Kidney epithelial cell (primary cell): ENCODE measurements at regions not wholly inside any gene's neighbourhood (a gene's known extent, or its start where the extent isn't known, plus 50 kb on each side); places are given as distances from the start of the nearest gene placed in this dataset.

ENCODE experiments used
- DNase-seq: peaks from one replicate; pipeline ENCODE4 v3.0.0-alpha.2; 2010; ENCODE audit warnings: low read depth
- H3K27me3 ChIP-seq: 2 replicates; pipeline ENCODE4 v1.6.0; 2011; ENCODE audit warnings: low read length; ENCODE audit not compliant: control insufficient read depth, insufficient read depth
- H3K36me3 ChIP-seq: 2 replicates; pipeline ENCODE4 v1.5.1; 2011; ENCODE audit warnings: low read length; ENCODE audit not compliant: control insufficient read depth, insufficient read depth
- H3K4me3 ChIP-seq: 2 replicates; pipeline ENCODE4 v1.5.1; 2011; ENCODE audit warnings: low read depth, mild to moderate bottlenecking, control low read depth, low read length
- TF ChIP-seq, protein P1 (sequence below): IDR thresholded peaks from 2 replicates; pipeline ENCODE4 v1.5.1; 2011; ENCODE audit warnings: mild to moderate bottlenecking, moderate library complexity, low read length, control low read depth, inconsistent platforms; ENCODE audit not compliant: insufficient read depth, poor library complexity, severe bottlenecking

DNA sequence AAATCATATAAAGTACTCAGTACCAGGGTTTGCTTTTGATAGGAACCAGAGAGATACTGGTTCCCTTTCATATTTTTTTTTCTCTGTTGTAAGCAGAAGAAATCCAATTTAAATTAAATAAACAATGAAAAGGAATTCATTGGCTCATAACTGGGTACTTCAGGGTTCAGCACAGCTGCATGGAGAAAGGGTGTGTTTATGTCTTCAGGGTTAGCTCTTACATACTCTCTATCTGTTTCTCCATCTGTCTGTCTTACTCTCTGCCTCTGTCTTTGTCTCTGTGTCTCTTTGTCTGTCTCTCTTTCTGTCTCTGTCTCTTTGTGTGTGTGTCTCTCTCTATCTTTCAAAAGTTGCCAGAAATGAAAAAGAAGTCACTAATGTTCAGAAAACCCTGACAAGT, 345.9 kb downstream of the MSX2 start:
- TF ChIP-seq, protein P1, sequence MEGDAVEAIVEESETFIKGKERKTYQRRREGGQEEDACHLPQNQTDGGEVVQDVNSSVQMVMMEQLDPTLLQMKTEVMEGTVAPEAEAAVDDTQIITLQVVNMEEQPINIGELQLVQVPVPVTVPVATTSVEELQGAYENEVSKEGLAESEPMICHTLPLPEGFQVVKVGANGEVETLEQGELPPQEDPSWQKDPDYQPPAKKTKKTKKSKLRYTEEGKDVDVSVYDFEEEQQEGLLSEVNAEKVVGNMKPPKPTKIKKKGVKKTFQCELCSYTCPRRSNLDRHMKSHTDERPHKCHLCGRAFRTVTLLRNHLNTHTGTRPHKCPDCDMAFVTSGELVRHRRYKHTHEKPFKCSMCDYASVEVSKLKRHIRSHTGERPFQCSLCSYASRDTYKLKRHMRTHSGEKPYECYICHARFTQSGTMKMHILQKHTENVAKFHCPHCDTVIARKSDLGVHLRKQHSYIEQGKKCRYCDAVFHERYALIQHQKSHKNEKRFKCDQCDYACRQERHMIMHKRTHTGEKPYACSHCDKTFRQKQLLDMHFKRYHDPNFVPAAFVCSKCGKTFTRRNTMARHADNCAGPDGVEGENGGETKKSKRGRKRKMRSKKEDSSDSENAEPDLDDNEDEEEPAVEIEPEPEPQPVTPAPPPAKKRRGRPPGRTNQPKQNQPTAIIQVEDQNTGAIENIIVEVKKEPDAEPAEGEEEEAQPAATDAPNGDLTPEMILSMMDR: no peak
- Histone ChIP-seq H3K4me3 (no peak overlapping the region), H3K27me3 (no peaks in the 10 kb centered on the region), H3K36me3 (no peaks in the 10 kb centered on the region)
- DNase-seq: no peak

DNA sequence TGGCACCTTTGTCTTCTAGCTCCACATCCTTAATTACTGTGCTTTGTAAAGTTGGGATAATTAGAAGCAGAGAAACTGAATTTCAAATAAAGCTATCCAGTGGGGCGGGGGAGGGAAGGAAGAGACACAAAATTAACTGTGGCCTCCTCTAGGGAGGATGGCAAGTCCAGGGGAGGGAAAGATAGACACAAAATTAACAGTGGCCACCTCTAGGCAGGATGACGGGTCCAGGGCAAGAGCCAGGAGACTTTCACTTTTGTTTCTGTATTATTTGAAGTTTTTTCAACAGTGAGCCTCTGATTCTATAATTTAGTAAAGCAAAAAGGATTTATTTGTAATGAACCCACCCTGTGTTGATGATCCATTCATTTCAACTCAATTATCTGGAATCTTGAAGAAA, 335.9 kb downstream of the MSX2 start:
- TF ChIP-seq, protein P1: no peak
- no peaks in the 10 kb centered on the region for H3K36me3 ChIP-seq
- no peak overlapping the region for H3K4me3 ChIP-seq
- peaks cover 2% of the 10 kb centered on the region for H3K27me3 ChIP-seq
- DNase-seq: no peak

DNA sequence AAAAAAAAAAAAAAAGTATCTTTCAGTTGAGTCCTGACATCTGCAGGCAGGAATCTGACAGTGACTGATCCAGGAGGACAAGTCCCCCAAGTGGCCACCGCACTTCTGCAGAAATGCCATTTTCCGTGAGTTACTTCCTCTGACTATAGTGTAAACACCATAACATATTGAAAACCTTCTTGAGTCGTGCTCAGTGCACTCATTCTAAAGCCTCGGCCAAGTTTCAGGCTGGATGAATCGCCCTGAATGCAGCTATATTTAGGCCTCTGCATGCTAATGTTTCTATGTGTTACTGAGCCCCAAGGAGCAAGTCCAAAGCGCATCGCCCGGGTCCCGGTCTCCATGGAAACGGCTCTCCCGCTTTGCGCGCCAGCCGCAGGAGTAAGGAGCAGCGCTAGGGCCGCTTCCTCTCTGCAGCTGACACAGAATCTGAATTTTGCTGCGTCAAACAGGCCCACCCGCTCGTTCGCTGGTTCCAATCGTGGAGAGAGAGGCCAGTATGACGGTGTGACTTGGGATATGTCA, 335.4 kb downstream of the MSX2 start:
- peaks cover 2% of the 10 kb centered on the region for H3K27me3 ChIP-seq
- no peak overlapping the region for H3K4me3 ChIP-seq
- DNase-seq: no peak
- H3K36me3 ChIP-seq: no peaks in the 10 kb centered on the region
- TF ChIP-seq, protein P1: no peak

DNA sequence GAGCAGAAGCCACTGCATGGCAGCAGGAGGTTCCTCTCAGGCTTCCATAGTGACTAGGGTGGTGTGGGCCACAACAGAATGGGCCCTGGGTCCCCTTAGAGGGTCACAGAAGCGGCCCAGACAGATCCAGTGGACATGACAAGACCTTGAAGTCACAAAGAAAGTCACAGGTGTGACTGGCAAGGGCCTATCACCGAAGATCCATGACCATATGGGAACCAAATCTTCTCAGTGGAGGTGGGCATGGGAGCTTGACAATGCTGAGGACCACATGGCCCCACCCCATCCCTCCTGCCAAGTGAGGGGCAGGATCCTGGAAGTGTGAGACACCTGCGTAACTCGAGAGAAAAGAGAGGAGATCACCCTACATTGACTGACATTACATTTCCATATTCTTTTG, 332.4 kb downstream of the MSX2 start:
- H3K36me3 ChIP-seq: no peaks in the 10 kb centered on the region
- peaks cover 2% of the 10 kb centered on the region for H3K27me3 ChIP-seq
- H3K4me3 ChIP-seq: no peak overlapping the region
- no peak for DNase-seq
- TF ChIP-seq, protein P1: no peak

DNA sequence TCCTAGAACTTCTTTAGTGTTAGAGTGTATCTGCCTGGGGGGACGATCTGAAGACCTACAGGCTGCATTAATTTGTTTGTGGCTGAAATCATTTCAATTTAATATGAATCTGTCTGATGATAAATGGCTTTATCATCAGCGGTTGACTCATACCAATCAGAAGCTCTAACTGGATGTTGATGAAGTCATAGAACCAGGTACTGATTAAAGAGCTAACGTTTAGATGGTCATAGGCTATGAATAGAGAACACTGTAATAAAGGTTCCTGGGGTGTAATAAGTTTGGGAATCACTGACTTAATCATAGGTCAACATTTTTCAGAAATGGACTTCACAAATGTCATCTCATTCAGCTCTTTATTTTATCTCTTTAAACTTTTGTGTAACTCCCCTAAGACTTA, 329.9 kb downstream of the MSX2 start:
- TF ChIP-seq, protein P1: no peak

DNA sequence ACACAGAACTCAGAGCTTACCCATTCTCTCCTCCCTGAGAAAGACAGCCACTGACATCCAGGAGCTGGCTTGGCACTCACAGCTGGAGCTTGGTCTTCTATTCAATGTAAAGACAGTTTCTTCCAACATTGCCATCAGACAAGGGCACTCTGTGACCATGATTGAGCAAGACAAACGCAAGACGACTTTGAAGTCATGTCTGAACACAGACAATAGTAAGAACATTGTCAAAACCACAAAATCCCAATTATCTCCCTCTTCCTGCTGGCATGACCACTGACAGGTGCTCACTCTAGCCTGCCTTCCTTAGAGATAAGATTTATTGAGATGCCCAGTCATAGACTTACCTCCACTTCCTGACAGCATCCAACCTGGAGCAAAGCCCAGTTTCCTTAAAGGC, 328.0 kb downstream of the MSX2 start:
- no peaks in the 10 kb centered on the region for H3K36me3 ChIP-seq
- H3K27me3 ChIP-seq: no peaks in the 10 kb centered on the region
- TF ChIP-seq, protein P1: no peak
- no peak for DNase-seq
- no peak overlapping the region for H3K4me3 ChIP-seq

More for the DNA sequence above, 329.9 kb downstream of the MSX2 start:
- DNase-seq: no peak
- Histone ChIP-seq H3K27me3 (no peaks in the 10 kb centered on the region), H3K36me3 (no peaks in the 10 kb centered on the region), H3K4me3 (no peak overlapping the region)
